GM18858 (cell line): ENCODE measurements at regions not wholly inside any gene's neighbourhood (a gene's known extent, or its start where the extent isn't known, plus 50 kb on each side); places are given as distances from the start of the nearest gene placed in this dataset.

Source experiments
- ATAC-seq: cut with Tn5 transposase; IDR thresholded peaks from one replicate; pipeline ENCODE4 v1.9.1; 2021; ENCODE audit not compliant: unreplicated experiment

- no peak for ATAC-seq
Observed at GRCh38 chr4:187940299-187940698, 55.3 kb upstream of the ZFP42 start.

GRCh38 chr4:187942968-187943367, 52.6 kb upstream of the ZFP42 start:
- no peak for ATAC-seq

- ATAC-seq = no peak
Observed at GRCh38 chr4:187944179-187944578, 51.4 kb upstream of the ZFP42 start.
